SIG-M5 treated with dmso at 0.1 percent for 504 hours (cell line): ENCODE measurements at regions not wholly inside any gene's neighbourhood (a gene's known extent, or its start where the extent isn't known, plus 50 kb on each side); places are given as distances from the start of the nearest gene placed in this dataset.

Source experiments
- DNase-seq: peaks from one replicate; lab custom pipeline; 2025; ENCODE audit not compliant: unreplicated experiment; lab: John Stamatoyannopoulos, UW

- DNase-seq, result peak; percentile 54
Observed at GRCh38 chr5:62731022-62731421, 152.4 kb downstream of the LRRC70 start.

- no peak for DNase-seq
Observed at GRCh38 chr5:62729675-62730074, 151.1 kb downstream of the LRRC70 start.

- no peak for DNase-seq
Observed at GRCh38 chr5:62727861-62728260, 149.2 kb downstream of the LRRC70 start.

GRCh38 chr5:62727184-62727583 is 148.6 kb downstream of the LRRC70 start:
- DNase-seq, result no peak

GRCh38 chr5:62722360-62722759 is 143.7 kb downstream of the LRRC70 start:
- DNase-seq, result no peak

GRCh38 chr5:62720031-62720441 is 141.4 kb downstream of the LRRC70 start:
- peak; percentile 29 for DNase-seq

- DNase-seq, result no peak
Observed at GRCh38 chr5:62719061-62719720, 140.6 kb downstream of the LRRC70 start.

GRCh38 chr5:62718324-62718723 is 139.7 kb downstream of the LRRC70 start:
- no peak for DNase-seq

GRCh38 chr5:62717301-62717933 is 138.8 kb downstream of the LRRC70 start:
- no peak for DNase-seq

GRCh38 chr5:62714296-62714695 is 135.7 kb downstream of the LRRC70 start:
- no peak for DNase-seq

- DNase-seq, result peak; percentile 28
Observed at GRCh38 chr5:62708481-62709325, 130.1 kb downstream of the LRRC70 start.

- peak; percentile 29 for DNase-seq
Observed at GRCh38 chr5:62707563-62707962, 128.9 kb downstream of the LRRC70 start.

GRCh38 chr5:62707131-62707530 is 128.5 kb downstream of the LRRC70 start:
- peak; percentile 24 for DNase-seq

- DNase-seq, result no peak
Observed at GRCh38 chr5:62705022-62705421, 126.4 kb downstream of the LRRC70 start.

GRCh38 chr5:62702126-62702525 is 123.5 kb downstream of the LRRC70 start:
- no peak for DNase-seq

GRCh38 chr5:62701036-62701435 is 122.4 kb downstream of the LRRC70 start:
- DNase-seq, result peak; percentile 37

GRCh38 chr5:62698756-62699155 is 120.1 kb downstream of the LRRC70 start:
- DNase-seq, result no peak

GRCh38 chr5:62695274-62695673 is 116.7 kb downstream of the LRRC70 start:
- no peak for DNase-seq

GRCh38 chr5:62692946-62693713 is 114.5 kb downstream of the LRRC70 start:
- no peak for DNase-seq

GRCh38 chr5:62691946-62692345 is 113.3 kb downstream of the LRRC70 start:
- DNase-seq, result no peak

GRCh38 chr5:62690421-62690820 is 111.8 kb downstream of the LRRC70 start:
- no peak for DNase-seq
